ENCODE measurements at regions not wholly inside any gene's neighbourhood (a gene's known extent, or its start where the extent isn't known, plus 50 kb on each side); places are given as distances from the start of the nearest gene placed in this dataset.

DNA sequence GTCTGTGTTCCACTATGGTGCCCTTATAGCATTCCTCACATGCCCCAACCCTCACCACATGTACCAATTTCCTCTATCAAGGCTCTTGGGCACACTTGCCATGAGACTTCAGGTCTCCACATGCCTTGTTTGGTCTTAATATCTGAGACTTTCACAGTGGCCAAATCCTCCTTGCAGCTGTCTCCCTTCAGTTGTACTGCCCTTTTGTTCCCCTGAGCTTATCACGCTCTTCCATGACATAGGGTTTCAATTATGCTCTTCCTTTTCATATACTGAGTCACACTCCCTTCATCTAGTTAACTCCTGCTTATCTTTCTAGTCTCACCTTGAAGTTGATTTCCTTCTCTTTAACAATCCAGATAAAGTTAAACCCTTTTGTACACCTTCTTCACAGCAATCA is 212.9 kb downstream of the PDHA2 start:
- DNase-seq, result no peak
- Mint-ChIP-seq H3K9me3 (ENCODE audit: low read depth) (no peaks in the 10 kb centered on the region), H3K27me3 (no peaks in the 10 kb centered on the region), H3K4me3 (no peak overlapping the region), H3K4me1 (no peaks in the 10 kb centered on the region), H3K36me3 (ENCODE audit: low read depth) (no peaks in the 10 kb centered on the region), H3K27ac (no peak overlapping the region)
- intact Hi-C loops (cut with DNase I, micrococcal nuclease), result no loop called here
- ChIA-PET CTCF (no interaction called here), POLR2A (no interaction called here)
- ATAC-seq, result no peak

DNA sequence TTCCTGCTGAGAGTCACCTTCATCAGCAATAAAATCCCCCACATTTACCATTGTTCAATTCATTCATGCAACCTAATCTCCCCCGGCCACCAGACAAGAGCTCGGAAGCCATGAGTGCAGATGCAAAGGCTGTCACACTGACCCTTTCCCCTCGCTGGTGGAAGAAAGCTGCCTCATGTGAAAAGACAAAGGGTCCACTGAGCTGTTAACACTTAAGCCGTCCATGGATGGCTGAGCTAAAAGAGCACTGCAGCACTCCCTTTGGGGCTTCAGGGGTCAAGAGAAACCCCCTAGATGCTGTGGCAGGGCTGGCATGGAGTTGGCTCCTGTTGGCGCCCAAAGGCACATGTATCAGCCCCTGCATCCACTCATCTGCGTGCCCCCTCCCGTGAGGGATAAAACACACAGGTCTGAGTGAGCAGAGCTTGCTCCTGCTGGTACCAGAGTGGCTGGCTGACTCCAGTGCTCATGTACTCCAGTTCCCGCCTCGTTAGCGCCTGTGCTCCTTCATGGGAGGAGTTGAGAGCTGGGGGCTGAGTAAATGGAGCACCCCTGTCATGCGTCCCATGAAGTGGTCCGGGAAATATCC is 216.5 kb downstream of the PDHA2 start:
- Mint-ChIP-seq H3K9me3 (ENCODE audit: low read depth) (no peaks in the 10 kb centered on the region), H3K4me1 (no peaks in the 10 kb centered on the region), H3K36me3 (ENCODE audit: low read depth) (no peaks in the 10 kb centered on the region), H3K27me3 (no peaks in the 10 kb centered on the region), H3K4me3 (no peak overlapping the region), H3K27ac (no peak overlapping the region)
- ATAC-seq (no peak), DNase-seq (no peak)
- ChIA-PET CTCF (interaction anchor here (1.2 kb wide), 1 partner anchor 20 kb away, joined by 3 read pairs; no protein-coding TSS in a partner anchor), POLR2A (no interaction called here)
- intact Hi-C loops (cut with DNase I, micrococcal nuclease), result no loop called here

DNA sequence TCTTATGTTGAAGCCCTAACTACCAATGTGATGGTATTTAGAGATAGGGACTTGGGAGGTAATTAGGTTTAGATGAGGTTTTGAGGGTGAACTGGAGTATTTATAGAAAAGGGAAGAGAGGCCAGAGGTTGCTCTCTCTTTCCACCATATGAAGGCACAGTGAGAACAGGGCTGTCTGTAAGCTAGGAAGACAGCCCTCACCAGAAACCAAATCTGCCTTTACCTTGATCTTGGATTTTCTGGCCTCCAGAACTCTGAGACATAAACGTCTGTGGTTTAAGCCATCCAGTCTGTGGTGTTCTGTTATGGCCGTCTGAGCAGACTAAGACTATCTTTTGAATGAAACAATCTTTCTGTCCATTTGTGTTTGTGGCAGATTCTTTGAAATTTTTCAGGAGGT is 223.7 kb downstream of the PDHA2 start:
- H3K4me3 Mint-ChIP-seq, result no peak overlapping the region
- H3K9me3 Mint-ChIP-seq (ENCODE audit: low read depth), result peaks cover 2% of the 10 kb centered on the region
- ATAC-seq (no peak), DNase-seq (no peak)
- H3K27ac Mint-ChIP-seq, result no peak overlapping the region
- intact Hi-C loops (cut with DNase I, micrococcal nuclease), result no loop called here
- H3K36me3 Mint-ChIP-seq (ENCODE audit: low read depth), result no peaks in the 10 kb centered on the region
- H3K4me1 Mint-ChIP-seq, result no peaks in the 10 kb centered on the region
- ChIA-PET POLR2A (no interaction called here), CTCF (no interaction called here)
- H3K27me3 Mint-ChIP-seq, result no peaks in the 10 kb centered on the region

DNA sequence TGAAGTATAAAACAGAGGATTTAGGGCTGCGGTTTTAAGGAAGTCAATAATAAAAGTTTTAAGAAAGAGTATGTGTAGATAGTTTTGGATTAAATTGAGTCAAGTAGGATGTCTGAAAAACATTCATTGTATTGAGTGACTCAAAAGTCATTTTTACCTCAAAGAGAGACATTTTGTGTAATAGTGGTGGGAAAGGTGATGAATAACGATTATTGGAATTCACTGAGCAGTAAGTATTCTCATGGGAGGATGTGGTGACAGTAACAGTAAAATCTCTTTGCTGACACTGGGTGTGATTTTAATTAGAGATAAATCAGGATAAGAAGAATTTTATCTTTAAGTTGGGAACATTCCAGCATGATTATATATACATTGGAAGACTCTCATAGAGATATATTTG is 233.6 kb downstream of the PDHA2 start:
- DNase-seq (no peak), ATAC-seq (no peak)
- CTCF ChIA-PET, result no interaction called here
- Mint-ChIP-seq H3K4me1 (no peaks in the 10 kb centered on the region), H3K4me3 (no peak overlapping the region), H3K27ac (no peak overlapping the region), H3K36me3 (ENCODE audit: low read depth) (no peaks in the 10 kb centered on the region), H3K27me3 (no peaks in the 10 kb centered on the region), H3K9me3 (ENCODE audit: low read depth) (no peaks in the 10 kb centered on the region)
- intact Hi-C loops (cut with DNase I, micrococcal nuclease), result no loop called here
- POLR2A ChIA-PET, result no interaction called here

DNA sequence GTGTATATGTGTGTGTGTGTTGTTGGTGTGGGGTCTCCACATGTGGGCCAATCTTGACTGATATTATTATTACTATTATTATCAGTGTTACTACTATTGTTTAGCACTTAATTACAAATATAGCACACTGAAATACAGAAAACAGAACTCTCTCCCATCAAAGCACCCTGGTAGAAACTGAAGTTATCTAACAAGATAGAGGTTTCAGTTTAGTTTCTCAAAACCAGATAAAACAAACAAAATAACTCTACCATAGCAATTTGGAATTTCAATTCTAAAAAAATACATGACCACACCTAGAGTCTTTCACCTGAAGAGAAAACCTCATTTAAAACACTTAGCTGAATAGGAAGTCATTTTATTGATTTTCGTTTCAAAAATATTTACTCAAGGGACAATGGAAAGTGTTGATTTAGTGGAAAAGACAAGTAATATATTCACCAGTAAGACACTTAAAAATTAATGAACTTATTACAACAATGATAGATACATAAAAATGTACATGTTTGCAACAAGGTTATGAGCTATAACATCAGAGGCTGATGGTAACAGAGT is 252.3 kb downstream of the PDHA2 start:
- no peak for ATAC-seq
- Mint-ChIP-seq H3K9me3 (ENCODE audit: low read depth) (peaks cover 2% of the 10 kb centered on the region), H3K27me3 (no peaks in the 10 kb centered on the region), H3K4me3 (no peak overlapping the region), H3K27ac (no peak overlapping the region), H3K36me3 (ENCODE audit: low read depth) (no peaks in the 10 kb centered on the region), H3K4me1 (no peaks in the 10 kb centered on the region)
- intact Hi-C loops (cut with DNase I, micrococcal nuclease), result no loop called here
- POLR2A ChIA-PET, result no interaction called here
- DNase-seq, result no peak
- CTCF ChIA-PET, result no interaction called here

DNA sequence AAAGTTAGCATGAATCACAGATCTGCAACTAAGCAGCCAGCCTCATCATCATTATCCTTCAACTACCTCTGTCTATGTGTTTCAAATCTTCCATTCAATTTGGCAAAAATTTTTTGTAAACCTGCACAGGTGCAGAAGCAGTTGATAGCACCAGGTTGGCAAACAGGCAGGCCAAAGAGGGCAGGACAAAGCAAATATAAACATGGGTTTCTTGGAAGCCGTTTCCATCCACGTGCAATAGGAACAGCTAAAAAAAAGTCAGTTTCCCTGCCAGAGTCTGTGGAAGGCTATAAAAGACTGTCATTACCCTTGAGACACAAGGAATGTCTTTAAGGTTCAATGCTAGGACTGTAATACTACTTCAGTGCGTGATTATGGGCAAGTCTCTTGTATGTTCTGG is 253.2 kb downstream of the PDHA2 start:
- H3K4me1 Mint-ChIP-seq, result no peaks in the 10 kb centered on the region
- no peak overlapping the region for H3K4me3 Mint-ChIP-seq
- ChIA-PET CTCF (no interaction called here), POLR2A (no interaction called here)
- H3K9me3 Mint-ChIP-seq (ENCODE audit: low read depth), result peaks cover 2% of the 10 kb centered on the region
- H3K27ac Mint-ChIP-seq, result no peak overlapping the region
- H3K36me3 Mint-ChIP-seq (ENCODE audit: low read depth), result no peaks in the 10 kb centered on the region
- ATAC-seq (no peak), DNase-seq (no peak)
- no peaks in the 10 kb centered on the region for H3K27me3 Mint-ChIP-seq
- intact Hi-C loops (cut with DNase I, micrococcal nuclease), result no loop called here

DNA sequence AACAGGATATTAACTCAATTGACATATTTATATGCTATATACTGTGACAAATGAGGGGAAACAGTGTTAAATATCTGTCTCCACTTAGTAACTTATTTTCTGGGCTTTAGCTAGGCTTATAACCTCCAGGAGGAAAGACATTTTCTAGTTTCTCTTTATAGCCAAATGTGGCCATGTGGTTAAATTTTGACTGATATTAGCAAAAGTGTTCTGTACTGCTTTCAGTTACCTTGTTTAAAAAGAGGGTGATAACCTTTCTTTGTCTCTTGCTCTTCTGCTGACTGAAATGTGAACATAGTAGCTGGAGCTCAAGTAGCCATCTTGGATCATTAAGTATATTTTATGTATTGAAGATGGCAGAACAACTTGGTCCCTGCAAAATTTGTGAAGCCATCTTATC is 253.7 kb downstream of the PDHA2 start:
- H3K4me3 Mint-ChIP-seq, result no peak overlapping the region
- ATAC-seq, result no peak
- no peak for DNase-seq
- no peaks in the 10 kb centered on the region for H3K36me3 Mint-ChIP-seq (ENCODE audit: low read depth)
- intact Hi-C loops (cut with DNase I, micrococcal nuclease), result no loop called here
- H3K4me1 Mint-ChIP-seq, result no peaks in the 10 kb centered on the region
- POLR2A ChIA-PET, result no interaction called here
- H3K27me3 Mint-ChIP-seq, result no peaks in the 10 kb centered on the region
- CTCF ChIA-PET, result no interaction called here
- peaks cover 2% of the 10 kb centered on the region for H3K9me3 Mint-ChIP-seq (ENCODE audit: low read depth)
- no peak overlapping the region for H3K27ac Mint-ChIP-seq

DNA sequence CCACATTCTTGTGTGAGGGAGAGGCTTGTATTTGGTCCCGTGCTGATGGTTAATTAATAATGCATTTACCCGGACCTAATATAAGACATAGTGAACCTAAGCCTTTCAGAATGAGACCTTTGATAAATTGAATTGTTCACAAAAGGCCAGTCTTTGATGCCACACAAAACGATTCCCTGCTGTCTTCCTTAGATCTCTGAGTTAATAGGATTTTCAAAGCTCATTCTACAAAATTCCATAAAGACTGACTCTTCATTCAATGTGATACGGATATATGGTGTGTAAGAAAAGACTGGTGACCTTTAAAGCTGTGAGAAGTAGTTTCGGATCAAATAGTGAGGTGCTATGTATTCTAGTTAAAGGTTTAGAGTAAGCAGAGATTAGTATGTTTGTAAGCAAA is 254.3 kb downstream of the PDHA2 start:
- DNase-seq (no peak), ATAC-seq (no peak)
- H3K27me3 Mint-ChIP-seq, result no peaks in the 10 kb centered on the region
- no peak overlapping the region for H3K4me3 Mint-ChIP-seq
- H3K36me3 Mint-ChIP-seq (ENCODE audit: low read depth), result no peaks in the 10 kb centered on the region
- no peaks in the 10 kb centered on the region for H3K4me1 Mint-ChIP-seq
- ChIA-PET CTCF (no interaction called here), POLR2A (no interaction called here)
- no peak overlapping the region for H3K27ac Mint-ChIP-seq
- H3K9me3 Mint-ChIP-seq (ENCODE audit: low read depth), result peaks cover 2% of the 10 kb centered on the region
- intact Hi-C loops (cut with DNase I, micrococcal nuclease), result no loop called here

DNA sequence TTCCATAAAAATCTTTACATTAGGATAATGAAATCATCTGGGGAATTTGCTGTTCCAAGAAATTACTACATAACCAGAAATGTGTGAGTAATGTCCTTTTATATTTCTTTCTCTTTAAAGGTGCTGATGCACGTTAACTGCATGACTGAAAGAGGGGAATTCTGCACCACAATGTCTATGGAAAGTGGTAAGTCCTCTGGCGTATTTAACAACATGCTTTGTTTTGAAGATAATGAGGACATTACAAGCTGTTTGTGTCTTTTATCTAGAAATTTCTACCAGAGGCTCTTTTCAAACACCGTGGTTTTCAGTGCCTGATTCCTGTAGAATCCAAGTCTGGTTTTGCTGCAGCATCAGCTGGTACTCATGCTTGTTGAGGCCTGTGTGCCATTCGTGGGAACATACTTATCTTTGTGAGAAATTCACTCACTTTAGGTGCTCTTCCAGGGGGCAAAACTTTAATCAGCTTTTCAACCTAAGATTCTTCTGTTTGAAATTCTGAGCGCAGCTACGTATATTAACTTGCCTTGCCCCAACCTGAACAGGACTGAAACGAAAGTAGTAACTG is 257.2 kb downstream of the PDHA2 start:
- H3K27me3 Mint-ChIP-seq, result no peaks in the 10 kb centered on the region
- DNase-seq (no peak), ATAC-seq (no peak)
- H3K9me3 Mint-ChIP-seq (ENCODE audit: low read depth), result no peaks in the 10 kb centered on the region
- ChIA-PET CTCF (no interaction called here), POLR2A (no interaction called here)
- intact Hi-C loops (cut with DNase I, micrococcal nuclease), result no loop called here
- no peaks in the 10 kb centered on the region for H3K4me1 Mint-ChIP-seq
- no peak overlapping the region for H3K27ac Mint-ChIP-seq
- no peaks in the 10 kb centered on the region for H3K36me3 Mint-ChIP-seq (ENCODE audit: low read depth)
- no peak overlapping the region for H3K4me3 Mint-ChIP-seq

DNA sequence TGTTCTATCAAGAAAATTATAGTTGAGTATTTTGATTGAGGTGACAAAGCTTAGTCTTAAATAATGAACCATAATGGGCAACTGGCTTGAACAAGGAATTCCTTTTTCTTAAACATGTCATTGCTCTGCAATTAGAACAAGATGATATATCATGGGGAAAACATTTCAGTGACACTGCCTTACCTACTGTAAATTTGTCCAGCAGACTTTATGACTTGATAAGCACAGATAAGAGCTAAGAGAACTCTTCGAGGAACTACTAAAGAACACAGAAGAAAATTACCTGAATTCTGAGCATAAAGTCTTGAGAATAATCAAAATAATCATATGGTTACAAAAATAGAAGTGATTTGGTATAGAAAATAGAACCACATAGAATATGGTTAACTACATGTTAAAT is 257.8 kb downstream of the PDHA2 start:
- no peaks in the 10 kb centered on the region for H3K27me3 Mint-ChIP-seq

DNA sequence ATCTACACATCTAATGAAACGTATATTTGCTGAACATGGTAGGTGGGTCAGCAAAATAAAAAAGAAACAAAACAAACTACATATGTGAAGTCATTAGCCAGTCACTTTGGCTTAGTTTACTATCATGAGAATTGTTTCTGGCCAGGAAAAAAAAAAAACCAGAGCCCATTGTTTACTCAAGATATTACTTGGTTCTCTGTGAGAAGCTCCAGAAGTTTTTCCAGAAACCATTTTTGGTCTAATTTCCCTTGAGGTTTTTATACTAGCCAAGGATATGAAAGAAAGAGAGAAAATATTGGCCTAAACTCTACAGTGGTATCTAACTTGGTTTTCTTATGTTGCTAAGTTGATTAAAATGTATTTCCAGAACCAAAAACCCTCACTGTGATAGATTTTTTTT is 259.1 kb downstream of the PDHA2 start:
- ChIA-PET POLR2A (no interaction called here), CTCF (interaction anchor here (0.7 kb wide), 1 partner anchor 47 kb away, joined by 3 read pairs; no protein-coding TSS in a partner anchor)
- ATAC-seq (no peak), DNase-seq (no peak)
- Mint-ChIP-seq H3K9me3 (ENCODE audit: low read depth) (no peaks in the 10 kb centered on the region), H3K36me3 (ENCODE audit: low read depth) (no peaks in the 10 kb centered on the region), H3K27me3 (no peaks in the 10 kb centered on the region), H3K27ac (no peak overlapping the region), H3K4me1 (no peaks in the 10 kb centered on the region), H3K4me3 (no peak overlapping the region)
- intact Hi-C loops (cut with DNase I, micrococcal nuclease), result no loop called here

More for the DNA sequence above, 257.8 kb downstream of the PDHA2 start:
- ATAC-seq, result no peak
- CTCF ChIA-PET, result no interaction called here
- H3K4me3 Mint-ChIP-seq, result no peak overlapping the region
- H3K9me3 Mint-ChIP-seq (ENCODE audit: low read depth), result no peaks in the 10 kb centered on the region
- POLR2A ChIA-PET, result no interaction called here
- no peak overlapping the region for H3K27ac Mint-ChIP-seq
- intact Hi-C loops (cut with DNase I, micrococcal nuclease), result no loop called here
- no peak for DNase-seq
- no peaks in the 10 kb centered on the region for H3K36me3 Mint-ChIP-seq (ENCODE audit: low read depth)
- no peaks in the 10 kb centered on the region for H3K4me1 Mint-ChIP-seq

DNA sequence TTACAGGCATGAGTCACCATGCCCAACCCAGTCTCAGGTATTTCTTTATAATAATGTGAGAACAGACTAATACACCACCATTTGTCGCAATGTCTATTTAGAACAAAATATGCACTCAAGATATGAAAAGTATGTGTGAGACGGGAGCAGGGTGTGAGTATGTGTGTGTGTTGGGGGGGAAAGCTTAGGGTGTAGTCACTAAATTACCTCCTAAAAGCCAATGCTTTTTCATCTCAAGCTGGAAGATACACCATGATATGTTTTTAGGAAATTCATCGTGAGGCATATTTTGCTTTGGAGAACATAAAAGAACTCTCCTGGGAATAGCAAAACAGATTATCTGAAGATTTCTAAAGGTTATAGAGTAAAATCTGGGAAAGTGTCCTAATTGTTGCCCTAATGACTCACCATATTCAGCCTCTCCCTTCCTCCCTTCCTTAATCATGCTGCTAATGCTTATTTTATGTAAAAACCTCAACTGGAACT is 262.7 kb downstream of the PDHA2 start:
- intact Hi-C loops (cut with DNase I, micrococcal nuclease), result no loop called here
- Mint-ChIP-seq H3K4me3 (no peak overlapping the region), H3K9me3 (ENCODE audit: low read depth) (no peaks in the 10 kb centered on the region), H3K27me3 (no peaks in the 10 kb centered on the region), H3K27ac (no peak overlapping the region), H3K36me3 (ENCODE audit: low read depth) (no peaks in the 10 kb centered on the region), H3K4me1 (no peaks in the 10 kb centered on the region)
- ChIA-PET CTCF (no interaction called here), POLR2A (no interaction called here)
- DNase-seq (no peak), ATAC-seq (no peak)

Measured in activated CD4-positive, alpha-beta T cell treated with anti-CD3 and anti-CD28 coated beads for 36 hours (primary cell).